GM12892 (cell line): ENCODE measurements at regions not wholly inside any gene's neighbourhood (a gene's known extent, or its start where the extent isn't known, plus 50 kb on each side); places are given as distances from the start of the nearest gene placed in this dataset.

Source experiments
- POLR2A ChIP-seq: IDR thresholded peaks from 2 replicates; pipeline ENCODE4 v1.6.1; 2011; ENCODE audit warnings: low read depth, low read length, control low read depth
- POLR2AphosphoS5 ChIP-seq: IDR thresholded peaks from 2 replicates; pipeline ENCODE4 v1.6.1; 2011; ENCODE audit warnings: low read depth, low read length, control low read depth
- TAF1 ChIP-seq: IDR thresholded peaks from 2 replicates; pipeline ENCODE4 v1.6.1; 2011; ENCODE audit warnings: low read depth, mild to moderate bottlenecking, control low read depth, low read length, borderline replicate concordance

- TF ChIP-seq POLR2AphosphoS5 = no peak
- no peak for TF ChIP-seq POLR2A
- TF ChIP-seq TAF1 = no peak
These were observed 329.1 kb upstream of the C2CD4B start for GRCh38 chr15:62494197-62494596.
